Fibroblast of skin of scalp (primary cell): ENCODE measurements at regions not wholly inside any gene's neighbourhood (a gene's known extent, or its start where the extent isn't known, plus 50 kb on each side); places are given as distances from the start of the nearest gene placed in this dataset.
"Not testable (repeated sequence)": the region's sequence is repeated elsewhere in the genome, so short reads cannot be mapped to it uniquely, and the experiment has no call there.

Experiments used
- DNase-seq: peaks from one replicate; pipeline ENCODE4 v3.0.0-alpha.2; 2013

GRCh38 chr18:1496096-1496495 is 591.4 kb downstream of the ADCYAP1 start:
- DNase-seq, result no peak

GRCh38 chr18:1498216-1498615 is 593.5 kb downstream of the ADCYAP1 start:
- no peak for DNase-seq

GRCh38 chr18:1499265-1499664 is 594.6 kb downstream of the ADCYAP1 start:
- no peak for DNase-seq

- DNase-seq, result no peak
These were observed 599.2 kb downstream of the ADCYAP1 start for GRCh38 chr18:1503847-1504246.

DNA sequence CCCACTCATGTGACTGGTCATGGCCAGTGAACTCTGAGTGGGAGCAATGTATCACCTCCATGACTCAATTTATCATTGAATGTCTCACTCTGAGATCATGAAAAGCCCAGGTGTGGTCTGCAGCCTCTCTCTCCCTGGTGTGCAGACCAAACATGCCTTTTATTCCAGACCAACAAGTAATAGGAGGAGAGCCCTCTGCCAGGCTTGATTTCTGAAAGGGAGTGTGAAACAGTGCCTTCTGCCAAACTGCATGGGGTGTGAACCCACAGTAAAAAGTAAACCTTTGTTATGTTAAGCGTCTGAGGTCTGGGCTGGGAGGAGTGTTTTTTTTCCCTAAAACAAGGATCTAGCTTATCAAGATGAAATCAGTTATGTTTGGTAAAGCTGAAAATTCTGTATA is 601.2 kb downstream of the ADCYAP1 start:
- DNase-seq, result no peak

GRCh38 chr18:1510542-1511179 is 606.0 kb downstream of the ADCYAP1 start:
- no peak for DNase-seq

GRCh38 chr18:1511619-1512311 is 607.1 kb downstream of the ADCYAP1 start:
- no peak for DNase-seq

GRCh38 chr18:1513519-1513918 is 608.8 kb downstream of the ADCYAP1 start:
- DNase-seq, result no peak

- not testable (repeated sequence) for DNase-seq
These were observed 617.0 kb downstream of the ADCYAP1 start for GRCh38 chr18:1521588-1522248.

DNA sequence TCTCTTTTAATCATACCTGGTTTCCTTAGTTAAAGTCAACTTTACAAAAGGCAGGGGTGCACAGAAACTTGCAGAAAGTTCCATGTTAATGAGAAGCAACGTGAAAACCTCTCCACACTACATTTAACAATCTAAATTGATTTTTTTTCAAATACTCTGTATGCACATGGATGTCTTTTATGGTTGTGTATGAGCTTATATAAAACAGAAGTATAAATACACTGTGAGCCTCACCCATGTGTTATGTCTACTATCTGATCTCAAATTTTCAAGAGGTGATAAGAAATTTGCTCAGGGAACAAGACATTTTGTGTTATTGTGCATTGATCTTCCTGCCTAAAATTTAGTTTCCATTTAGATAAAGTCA is 617.6 kb downstream of the ADCYAP1 start:
- no peak for DNase-seq

- DNase-seq, result no peak
These were observed 622.3 kb downstream of the ADCYAP1 start for GRCh38 chr18:1526991-1527390.

GRCh38 chr18:1527805-1528204 is 623.1 kb downstream of the ADCYAP1 start:
- DNase-seq, result no peak

DNA sequence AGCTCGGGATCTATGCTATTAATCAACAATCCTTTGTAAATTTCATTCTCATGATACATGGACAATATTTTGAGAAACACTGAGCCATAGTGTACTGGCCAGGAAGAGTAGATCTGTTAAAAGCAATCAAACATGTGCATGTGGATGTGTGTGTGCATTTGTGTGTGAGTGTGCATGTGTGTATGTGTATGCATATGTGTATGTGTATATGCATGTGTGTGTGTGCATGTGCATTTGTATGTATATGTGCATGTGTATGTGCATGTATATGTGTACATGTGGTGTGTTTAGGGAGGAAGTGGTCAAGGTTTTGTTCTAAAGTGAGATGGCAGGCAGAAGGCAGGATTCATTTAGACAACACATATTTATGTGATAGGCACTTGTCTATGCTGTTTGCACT is 623.8 kb downstream of the ADCYAP1 start:
- no peak for DNase-seq

- no peak for DNase-seq
These were observed 624.4 kb downstream of the ADCYAP1 start for GRCh38 chr18:1528964-1529509.

GRCh38 chr18:1530650-1531049 is 626.0 kb downstream of the ADCYAP1 start:
- DNase-seq, result no peak

DNA sequence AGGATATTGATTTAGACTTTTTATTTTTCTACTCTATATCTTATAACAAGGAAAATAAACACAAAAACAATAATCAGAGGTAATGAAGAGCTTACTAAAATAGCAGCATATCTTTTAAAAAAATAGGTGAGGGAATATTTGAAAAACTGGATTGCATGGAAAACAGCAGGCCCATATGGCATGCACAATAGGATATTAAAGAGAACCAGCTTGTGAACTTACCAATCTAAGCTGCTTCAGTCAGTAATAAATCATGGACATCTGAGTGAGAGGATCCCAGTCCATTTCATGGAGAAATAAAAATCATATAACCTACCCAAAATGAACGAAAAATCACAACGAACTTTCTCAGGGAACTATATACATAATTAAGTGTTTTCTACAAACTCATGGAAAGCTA is 634.6 kb downstream of the ADCYAP1 start:
- DNase-seq, result no peak

DNA sequence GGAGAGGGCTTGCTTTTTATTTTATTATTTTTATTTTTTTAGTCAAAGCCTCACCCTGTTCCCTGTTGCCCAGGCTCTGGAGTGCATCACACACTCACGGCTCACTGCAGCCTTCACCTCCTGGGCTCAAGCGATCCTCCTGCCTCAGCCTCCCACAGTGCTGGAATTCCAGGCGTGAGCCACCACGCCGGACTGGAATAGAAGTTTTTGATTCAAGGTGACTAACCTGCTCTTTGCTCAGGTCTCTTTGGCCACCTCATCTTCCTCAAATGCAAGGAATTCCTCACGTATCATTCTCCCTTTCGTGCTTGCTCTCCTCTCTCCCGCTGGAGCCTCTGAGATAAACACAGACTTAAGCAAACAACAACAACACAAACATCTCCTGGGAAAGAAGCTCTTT is 636.8 kb downstream of the ADCYAP1 start:
- DNase-seq, result no peak

DNA sequence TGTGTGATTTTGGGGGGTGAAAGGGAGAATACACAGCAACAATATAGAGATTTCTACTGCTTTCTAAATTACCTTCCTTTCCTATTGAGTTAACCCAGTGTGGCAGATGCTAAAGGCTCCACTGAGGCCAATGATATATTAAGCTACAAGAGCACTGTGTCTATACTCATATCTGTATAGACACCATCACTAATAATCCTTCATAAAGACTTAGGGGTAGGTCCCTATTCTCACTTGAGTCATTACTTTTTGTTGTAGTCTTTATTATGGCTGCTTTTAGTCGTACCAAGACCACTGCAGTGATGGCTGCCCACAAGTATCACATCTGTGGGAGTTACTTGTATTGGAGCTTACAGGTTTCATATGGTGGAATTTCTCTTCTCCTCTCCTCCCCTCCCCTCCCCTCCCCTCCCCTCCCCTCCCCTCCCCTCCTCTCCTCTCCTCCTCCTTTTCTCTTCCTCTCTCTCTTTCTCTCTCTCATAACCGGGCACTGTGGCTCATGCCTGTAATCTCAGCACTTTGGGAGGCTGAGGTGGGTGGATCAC is 637.6 kb downstream of the ADCYAP1 start:
- DNase-seq, result no peak

GRCh38 chr18:1544016-1544415 is 639.3 kb downstream of the ADCYAP1 start:
- DNase-seq, result no peak

GRCh38 chr18:1557711-1558110 is 653.0 kb downstream of the ADCYAP1 start:
- DNase-seq, result not testable (repeated sequence)

- DNase-seq, result no peak
These were observed 654.9 kb downstream of the ADCYAP1 start for GRCh38 chr18:1559563-1559962.

DNA sequence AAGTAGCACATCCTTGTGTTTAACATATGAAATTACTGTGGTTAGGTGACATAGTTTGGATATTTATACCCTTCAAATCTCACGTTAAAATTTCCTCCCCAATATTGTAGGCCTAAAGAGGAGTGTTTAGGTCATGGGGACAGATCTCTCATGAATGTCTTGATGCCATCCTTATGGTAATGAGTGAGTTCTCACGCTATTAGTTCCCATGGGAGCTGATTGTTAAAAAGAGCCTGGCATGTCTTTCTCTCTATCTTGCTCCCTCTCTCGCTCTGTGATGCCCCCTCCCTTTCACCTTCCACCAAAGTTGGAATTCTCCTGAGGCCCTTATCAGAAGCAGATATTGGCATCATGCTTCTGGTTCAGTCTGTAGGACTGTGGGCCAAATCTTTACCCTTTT is 660.1 kb downstream of the ADCYAP1 start:
- no peak for DNase-seq

- DNase-seq, result no peak
These were observed 666.5 kb downstream of the ADCYAP1 start for GRCh38 chr18:1571206-1571605.

GRCh38 chr18:1573732-1574131 is 669.1 kb downstream of the ADCYAP1 start:
- DNase-seq, result no peak
